PFSK-1 (cell line): ENCODE measurements at regions not wholly inside any gene's neighbourhood (a gene's known extent, or its start where the extent isn't known, plus 50 kb on each side); places are given as distances from the start of the nearest gene placed in this dataset.

Source experiments
- FOXP2 ChIP-seq: optimal IDR thresholded peaks from 2 replicates; pipeline ENCODE3; 2011; ENCODE audit warnings: borderline replicate concordance, control low read depth, inconsistent platforms; ENCODE audit not compliant: insufficient read depth; ENCODE audit errors: extremely low read length, extremely low read depth
- POLR2AphosphoS5 ChIP-seq: IDR thresholded peaks from 2 replicates; pipeline ENCODE4 v1.6.1; 2012; ENCODE audit warnings: low read depth, mild to moderate bottlenecking, control low read depth, low read length, moderate library complexity
- SIN3A ChIP-seq: IDR thresholded peaks from 2 replicates; pipeline ENCODE4 v1.6.1; 2012; ENCODE audit warnings: mild to moderate bottlenecking, low read length, moderate library complexity, borderline replicate concordance; ENCODE audit not compliant: insufficient read depth
- TAF1 ChIP-seq: IDR thresholded peaks from 2 replicates; pipeline ENCODE4 v1.6.1; 2012; ENCODE audit warnings: low read length, control low read depth, borderline replicate concordance; ENCODE audit not compliant: insufficient read depth
- TF ChIP-seq, protein P1 (sequence below), 2 experiments: IDR thresholded peaks; 2 replicates each; pipeline versions ENCODE4 v1.6.1 to v1.8.0; 2011 to 2012; ENCODE audit warnings: low read depth in 2 of 2, low read length in 2 of 2, control low read depth in 1 of 2, inconsistent platforms in 1 of 2, mild to moderate bottlenecking in 1 of 2, moderate library complexity in 1 of 2; ENCODE audit not compliant: insufficient read depth in 1 of 2

- TF ChIP-seq TAF1 (no peak), FOXP2 (no peak), SIN3A (no peak), POLR2AphosphoS5 (no peak)
- TF ChIP-seq, protein P1, sequence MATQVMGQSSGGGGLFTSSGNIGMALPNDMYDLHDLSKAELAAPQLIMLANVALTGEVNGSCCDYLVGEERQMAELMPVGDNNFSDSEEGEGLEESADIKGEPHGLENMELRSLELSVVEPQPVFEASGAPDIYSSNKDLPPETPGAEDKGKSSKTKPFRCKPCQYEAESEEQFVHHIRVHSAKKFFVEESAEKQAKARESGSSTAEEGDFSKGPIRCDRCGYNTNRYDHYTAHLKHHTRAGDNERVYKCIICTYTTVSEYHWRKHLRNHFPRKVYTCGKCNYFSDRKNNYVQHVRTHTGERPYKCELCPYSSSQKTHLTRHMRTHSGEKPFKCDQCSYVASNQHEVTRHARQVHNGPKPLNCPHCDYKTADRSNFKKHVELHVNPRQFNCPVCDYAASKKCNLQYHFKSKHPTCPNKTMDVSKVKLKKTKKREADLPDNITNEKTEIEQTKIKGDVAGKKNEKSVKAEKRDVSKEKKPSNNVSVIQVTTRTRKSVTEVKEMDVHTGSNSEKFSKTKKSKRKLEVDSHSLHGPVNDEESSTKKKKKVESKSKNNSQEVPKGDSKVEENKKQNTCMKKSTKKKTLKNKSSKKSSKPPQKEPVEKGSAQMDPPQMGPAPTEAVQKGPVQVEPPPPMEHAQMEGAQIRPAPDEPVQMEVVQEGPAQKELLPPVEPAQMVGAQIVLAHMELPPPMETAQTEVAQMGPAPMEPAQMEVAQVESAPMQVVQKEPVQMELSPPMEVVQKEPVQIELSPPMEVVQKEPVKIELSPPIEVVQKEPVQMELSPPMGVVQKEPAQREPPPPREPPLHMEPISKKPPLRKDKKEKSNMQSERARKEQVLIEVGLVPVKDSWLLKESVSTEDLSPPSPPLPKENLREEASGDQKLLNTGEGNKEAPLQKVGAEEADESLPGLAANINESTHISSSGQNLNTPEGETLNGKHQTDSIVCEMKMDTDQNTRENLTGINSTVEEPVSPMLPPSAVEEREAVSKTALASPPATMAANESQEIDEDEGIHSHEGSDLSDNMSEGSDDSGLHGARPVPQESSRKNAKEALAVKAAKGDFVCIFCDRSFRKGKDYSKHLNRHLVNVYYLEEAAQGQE (IDR thresholded peaks at IDR 0.05; ENCODE audit: insufficient read depth in 1 of 2, low read depth in 2 of 2, low read length in 2 of 2): no peak
These were observed 144.3 kb upstream of the GK2 start for GRCh38 chr4:79552311-79552710.

DNA sequence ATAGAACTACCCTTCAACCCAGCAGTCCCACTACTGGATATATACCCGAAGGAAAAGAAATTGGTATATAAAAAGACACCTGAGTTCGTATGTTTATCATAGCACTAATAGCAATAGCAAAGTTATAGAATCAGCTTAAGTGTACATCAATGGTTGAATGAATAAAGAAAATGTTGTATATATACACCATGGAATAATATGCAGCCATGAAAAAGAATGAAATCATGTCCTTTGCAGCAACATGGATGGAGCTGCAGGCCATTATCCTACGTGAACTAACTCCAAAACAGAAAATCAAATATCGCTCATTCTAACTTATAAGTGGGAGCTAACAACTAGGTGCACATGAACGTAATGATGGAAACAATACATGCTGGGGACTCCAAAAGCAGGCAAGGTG, 143.5 kb upstream of the GK2 start:
- TF ChIP-seq, protein P1 (IDR thresholded peaks at IDR 0.05; ENCODE audit: insufficient read depth in 1 of 2, low read depth in 2 of 2, low read length in 2 of 2): no peak
- TF ChIP-seq SIN3A: no peak
- TF ChIP-seq TAF1: no peak

- TF ChIP-seq FOXP2: no peak
These were observed 139.8 kb upstream of the GK2 start for GRCh38 chr4:79547851-79548250.

DNA sequence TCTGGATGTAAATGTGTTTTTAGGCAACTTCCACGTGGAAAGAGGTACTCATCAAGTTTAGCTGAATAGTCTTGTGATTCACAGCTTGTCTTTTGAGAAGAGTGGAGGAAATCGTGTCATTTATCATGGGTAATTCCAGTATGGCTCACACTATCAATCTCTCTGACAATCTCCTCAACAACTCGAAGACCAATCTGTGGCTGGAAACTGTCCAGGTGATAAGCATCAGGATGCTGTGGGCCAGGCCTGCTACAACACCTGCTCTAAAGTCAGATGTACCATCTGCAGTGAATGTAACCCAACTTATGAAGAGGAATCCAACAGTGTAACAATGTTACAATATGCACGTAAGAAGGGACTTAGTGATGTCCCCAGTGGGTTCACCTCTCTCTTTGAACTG, 132.1 kb upstream of the GK2 start:
- TF ChIP-seq FOXP2: no peak
- TF ChIP-seq, protein P1 (IDR thresholded peaks at IDR 0.05; ENCODE audit: insufficient read depth in 1 of 2, low read depth in 2 of 2, low read length in 2 of 2): no peak

- TF ChIP-seq, protein P1 (IDR thresholded peaks at IDR 0.05; ENCODE audit: insufficient read depth in 1 of 2, low read depth in 2 of 2, low read length in 2 of 2): no peak
- TF ChIP-seq POLR2AphosphoS5 (no peak), SIN3A (no peak), FOXP2 (no peak), TAF1 (no peak)
These were observed 127.5 kb upstream of the GK2 start for GRCh38 chr4:79535516-79535915.

GRCh38 chr4:79528241-79528706, 120.2 kb upstream of the GK2 start:
- no peak for TF ChIP-seq TAF1
- TF ChIP-seq POLR2AphosphoS5: no peak
- TF ChIP-seq SIN3A: no peak
- TF ChIP-seq FOXP2: no peak
- TF ChIP-seq, protein P1 (IDR thresholded peaks at IDR 0.05; ENCODE audit: insufficient read depth in 1 of 2, low read depth in 2 of 2, low read length in 2 of 2): no peak
